Stimulated activated CD4-positive, alpha-beta T cell treated with anti-CD3 and anti-CD28 coated beads, Interleukin-12 subunit alpha, Interleukin-12 subunit beta, amount 100 ng/mL, for 4 hours (primary cell): ENCODE measurements at regions not wholly inside any gene's neighbourhood (a gene's known extent, or its start where the extent isn't known, plus 50 kb on each side); places are given as distances from the start of the nearest gene placed in this dataset.
"Not testable (repeated sequence)": the region's sequence is repeated elsewhere in the genome, so short reads cannot be mapped to it uniquely, and the experiment has no call there.

Experiments used
- DNase-seq: peaks from one replicate; pipeline ENCODE4 v3.0.0-alpha.2; 2020

- not testable (repeated sequence) for DNase-seq
Observed at GRCh38 chr5:130294798-130295197, 390.5 kb downstream of the CHSY3 start.

DNA sequence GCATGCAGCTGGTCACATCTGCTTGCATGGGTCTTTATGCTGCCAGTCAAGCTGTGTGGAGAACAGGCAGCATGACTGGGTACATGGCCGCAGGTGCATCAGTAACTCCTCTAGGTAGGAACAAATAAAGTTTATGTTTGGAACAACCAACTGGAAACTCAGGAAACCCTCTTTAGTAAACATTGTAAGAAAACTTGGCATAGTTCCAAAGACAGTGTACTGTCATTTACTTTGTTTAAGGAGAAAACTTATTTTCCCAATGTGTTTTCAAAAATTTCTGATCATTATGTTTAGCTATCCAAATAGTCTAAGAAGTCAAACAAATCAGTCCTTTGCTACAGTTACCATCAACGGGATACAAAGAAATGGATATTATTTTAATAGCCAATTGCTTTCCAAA lies 386.0 kb downstream of the CHSY3 start:
- no peak for DNase-seq

GRCh38 chr5:130289132-130290088 lies 385.1 kb downstream of the CHSY3 start:
- DNase-seq, result no peak

GRCh38 chr5:130287438-130287837 lies 383.2 kb downstream of the CHSY3 start:
- DNase-seq, result no peak

DNA sequence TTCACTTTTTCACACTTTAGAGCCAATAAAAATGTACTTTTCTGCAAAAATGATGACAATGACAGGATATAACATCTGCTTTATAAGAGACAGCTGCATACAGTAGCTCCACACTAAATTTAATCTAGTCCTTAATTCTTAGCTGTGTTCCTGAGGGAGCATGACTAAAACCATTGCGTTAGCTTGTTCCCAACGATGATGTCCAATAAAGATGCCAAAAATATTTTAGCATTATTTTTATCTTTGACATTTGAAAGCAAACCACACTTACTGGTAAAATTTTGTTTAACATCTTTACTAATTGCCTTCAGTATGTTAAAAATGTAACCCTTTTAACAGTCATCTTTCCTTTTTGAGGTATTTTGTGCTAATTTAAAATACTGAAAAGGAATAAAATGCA lies 382.7 kb downstream of the CHSY3 start:
- no peak for DNase-seq

- no peak for DNase-seq
Observed at GRCh38 chr5:130282049-130282448, 377.8 kb downstream of the CHSY3 start.

- DNase-seq, result no peak
Observed at GRCh38 chr5:130280528-130281217, 376.4 kb downstream of the CHSY3 start.

GRCh38 chr5:130279386-130279785 lies 375.1 kb downstream of the CHSY3 start:
- DNase-seq, result no peak

DNA sequence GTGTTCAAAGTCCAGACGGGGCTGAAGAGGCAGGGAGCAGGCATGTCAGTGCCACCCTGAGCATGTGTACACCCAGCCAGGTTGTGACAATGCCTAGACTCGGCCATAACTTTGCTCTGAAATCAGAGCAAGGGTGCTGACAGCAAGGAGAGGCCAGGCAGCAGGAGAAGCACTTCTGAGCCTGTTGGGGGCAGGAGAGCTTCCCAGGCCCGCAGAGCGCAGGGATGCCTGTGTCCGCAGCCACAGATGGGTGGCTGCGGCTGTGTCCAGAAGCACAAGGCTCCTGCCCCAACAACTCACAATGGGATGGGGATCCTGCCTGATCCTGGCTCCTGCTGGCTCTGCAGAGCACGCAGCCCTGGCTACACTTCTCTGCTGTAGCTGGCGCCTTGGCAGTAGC lies 373.9 kb downstream of the CHSY3 start:
- DNase-seq, result no peak

DNA sequence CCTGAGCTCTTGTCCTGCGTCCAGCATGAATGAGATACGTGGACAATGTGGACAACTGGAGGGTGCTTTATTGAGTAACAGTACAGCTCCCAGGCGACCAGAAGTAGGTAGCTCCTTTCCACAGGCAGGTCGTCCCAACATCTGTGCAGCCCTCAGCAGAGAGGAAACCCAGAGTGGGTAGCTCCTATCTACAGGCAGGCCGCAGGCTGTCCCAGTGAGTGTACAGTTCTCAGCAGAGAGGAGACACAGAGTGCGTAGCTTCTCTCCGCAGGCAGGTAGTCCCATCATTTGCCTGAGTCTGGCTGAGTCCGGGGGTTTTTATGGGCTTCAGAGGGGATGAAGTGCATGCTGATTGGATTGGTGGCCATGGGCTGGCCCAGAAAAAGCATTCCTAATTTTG lies 373.3 kb downstream of the CHSY3 start:
- DNase-seq, result no peak

GRCh38 chr5:130277002-130277401 lies 372.7 kb downstream of the CHSY3 start:
- DNase-seq, result no peak

DNA sequence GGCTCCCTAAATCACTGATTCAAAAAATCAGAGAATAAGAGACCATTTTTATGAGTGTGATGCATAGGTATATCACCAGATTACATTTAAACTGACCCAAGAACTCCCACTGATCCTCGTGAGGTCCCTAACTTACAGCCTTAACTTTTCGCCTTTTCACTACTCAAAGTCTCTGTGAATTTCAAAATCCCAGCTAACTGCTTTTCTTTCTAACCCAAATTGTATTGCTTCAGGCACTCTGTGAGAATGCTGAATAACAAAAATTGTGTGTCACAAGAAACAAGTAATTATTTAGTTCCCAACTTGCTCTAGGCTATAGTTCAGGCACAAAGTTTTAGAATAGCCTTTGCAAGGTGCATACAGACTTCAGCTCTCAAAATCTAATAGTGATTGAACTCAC lies 368.6 kb downstream of the CHSY3 start:
- DNase-seq, result no peak

GRCh38 chr5:130270786-130271185 lies 366.5 kb downstream of the CHSY3 start:
- DNase-seq, result no peak

- DNase-seq, result no peak
Observed at GRCh38 chr5:130268489-130268888, 364.2 kb downstream of the CHSY3 start.

- DNase-seq, result no peak
Observed at GRCh38 chr5:130267926-130268325, 363.7 kb downstream of the CHSY3 start.

DNA sequence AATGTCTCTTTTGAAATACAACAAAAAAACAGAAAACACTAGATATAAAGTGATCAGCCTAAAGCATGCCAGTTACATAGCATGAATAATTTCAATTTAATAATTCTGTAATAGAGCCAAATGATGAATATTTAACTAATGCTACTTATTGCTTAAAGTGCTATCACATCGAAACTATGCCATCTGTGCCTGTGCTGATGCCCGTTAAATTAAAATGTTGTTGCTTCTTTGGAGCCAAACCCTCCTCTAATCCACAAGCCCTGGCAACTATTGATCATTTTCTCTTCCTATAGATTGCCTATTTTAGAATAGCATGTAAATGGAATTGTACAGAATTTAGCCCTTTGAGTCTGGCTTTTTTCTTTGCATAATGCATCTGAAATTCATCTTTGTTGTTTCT lies 356.2 kb downstream of the CHSY3 start:
- DNase-seq, result no peak

- no peak for DNase-seq
Observed at GRCh38 chr5:130251931-130252330, 347.7 kb downstream of the CHSY3 start.

DNA sequence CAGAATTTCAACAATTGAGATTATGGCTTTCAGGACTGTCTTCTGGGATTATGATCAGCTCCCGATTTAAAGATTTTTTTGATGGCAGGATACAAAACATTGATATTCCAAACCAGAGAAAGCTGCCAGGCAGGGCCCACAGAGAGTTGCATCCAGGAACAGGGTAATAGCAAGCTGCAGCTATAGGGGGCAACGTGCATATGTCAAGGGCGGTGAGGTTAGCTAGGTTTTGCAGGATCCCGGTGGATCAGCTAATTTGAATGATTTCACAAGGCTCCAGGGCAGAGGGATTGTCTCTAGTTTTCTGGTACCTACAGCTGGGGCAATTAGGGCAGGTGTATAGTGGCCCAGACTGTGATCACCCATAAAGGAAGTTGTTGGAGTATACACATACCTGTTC lies 339.4 kb downstream of the CHSY3 start:
- DNase-seq, result no peak

DNA sequence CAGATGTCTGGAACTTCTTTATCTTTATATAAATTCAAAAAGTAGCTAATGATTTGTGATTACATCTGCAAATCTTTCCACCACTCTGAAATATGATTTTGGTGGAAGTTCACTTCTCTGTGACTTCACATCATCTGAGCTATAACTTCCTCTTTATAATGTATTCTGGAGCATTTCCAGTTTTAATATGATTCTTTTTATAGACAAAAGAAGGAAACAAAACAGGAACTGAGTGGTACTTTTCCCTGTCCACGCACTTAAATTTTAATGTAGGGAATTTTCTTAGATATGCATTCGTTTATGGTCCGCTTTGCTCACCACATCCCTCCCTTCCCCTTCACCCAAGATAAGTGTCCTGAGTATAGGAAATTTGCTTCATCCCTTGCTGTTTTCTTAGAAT lies 333.5 kb downstream of the CHSY3 start:
- DNase-seq, result no peak
